BLaER1 (cell line): ENCODE measurements at regions not wholly inside any gene's neighbourhood (a gene's known extent, or its start where the extent isn't known, plus 50 kb on each side); places are given as distances from the start of the nearest gene placed in this dataset.
"Not testable (repeated sequence)": the region's sequence is repeated elsewhere in the genome, so short reads cannot be mapped to it uniquely, and the experiment has no call there.

ENCODE experiments used
- H3K27ac ChIP-seq: shearing (Covaris generic); formaldehyde crosslinking; 2 replicates; pipeline ENCODE4 v1.8.1; 2022
- H3K27me3 ChIP-seq: shearing (Covaris generic); formaldehyde crosslinking; 2 replicates; pipeline ENCODE4 v1.8.1; 2022
- H3K36me3 ChIP-seq: shearing (Covaris generic); formaldehyde crosslinking; 2 replicates; pipeline ENCODE4 v1.8.1; 2022
- H3K4me1 ChIP-seq: shearing (Covaris generic); formaldehyde crosslinking; 2 replicates; pipeline ENCODE4 v1.8.1; 2022
- H3K4me2 ChIP-seq: shearing (Covaris generic); formaldehyde crosslinking; 2 replicates; pipeline ENCODE4 v1.8.1; 2022
- H3K4me3 ChIP-seq: shearing (Covaris generic); formaldehyde crosslinking; 2 replicates; pipeline ENCODE4 v1.8.1; 2022
- H3K9ac ChIP-seq: shearing (Covaris generic); formaldehyde crosslinking; 2 replicates; pipeline ENCODE4 v1.8.1; 2022
- H3K9me3 ChIP-seq: shearing (Covaris generic); formaldehyde crosslinking; 2 replicates; pipeline ENCODE4 v1.8.1; 2022
- H4K20me1 ChIP-seq: shearing (Covaris generic); formaldehyde crosslinking; 2 replicates; pipeline ENCODE4 v1.8.1; 2022
- Cebpa-rat ChIP-seq: shearing (Covaris generic); IDR thresholded peaks from 2 replicates; pipeline ENCODE4 v1.8.1; 2022

DNA sequence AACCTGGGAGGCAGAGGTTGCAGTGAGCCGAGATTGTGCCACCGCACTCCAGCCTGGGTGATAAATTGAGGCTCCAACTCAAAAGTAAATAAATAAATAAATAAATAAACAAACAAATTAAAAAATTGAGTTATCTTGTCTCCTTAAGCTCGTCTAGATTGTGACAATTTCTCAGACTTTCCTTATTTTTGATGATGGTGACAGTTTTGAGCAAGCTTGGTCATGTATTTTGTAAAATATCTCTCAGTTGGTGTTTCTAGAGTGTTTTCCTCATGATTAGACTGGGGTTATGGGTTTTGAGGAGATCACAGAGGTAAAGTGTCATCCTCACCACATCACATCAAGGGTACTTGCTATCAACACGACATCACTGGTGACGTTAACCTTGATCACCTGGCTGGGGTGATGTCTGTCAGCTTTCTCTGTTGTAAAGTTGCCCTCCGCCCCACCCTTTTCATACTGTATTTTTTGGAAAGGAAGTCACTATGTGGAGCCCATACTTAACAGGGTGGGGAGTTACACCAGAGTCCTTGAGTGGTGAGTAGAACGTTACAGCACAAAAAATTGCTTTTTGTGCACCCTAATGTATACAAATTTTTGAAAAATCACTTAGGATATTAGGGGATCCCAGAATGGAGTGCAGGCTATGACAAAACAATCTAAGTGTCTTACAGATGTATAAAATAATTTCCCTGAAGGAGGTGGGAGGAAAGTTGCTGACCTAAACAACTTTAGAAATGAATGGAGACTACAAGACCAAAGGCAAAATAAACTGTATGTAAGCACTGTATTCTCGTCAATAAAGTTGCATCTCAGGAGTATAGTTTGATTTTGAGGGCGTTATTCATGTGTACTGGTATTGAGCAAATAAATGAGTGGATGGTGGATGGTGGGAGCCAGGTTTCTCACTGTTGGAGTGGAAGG is 116.4 kb upstream of the SGK1 start:
- no peak overlapping the region for H3K4me3 ChIP-seq
- no peaks in the 10 kb centered on the region for H3K27me3 ChIP-seq
- peaks cover 20% of the 10 kb centered on the region for H3K4me1 ChIP-seq
- H3K27ac ChIP-seq, result no peak overlapping the region
- no peak overlapping the region for H3K4me2 ChIP-seq
- H3K9ac ChIP-seq, result no peak overlapping the region
- H3K36me3 ChIP-seq, result no peaks in the 10 kb centered on the region
- TF ChIP-seq Cebpa-rat, result no peak
- H3K9me3 ChIP-seq, result no peaks in the 10 kb centered on the region
- no peaks in the 10 kb centered on the region for H4K20me1 ChIP-seq

- TF ChIP-seq Cebpa-rat, result no peak
- Histone ChIP-seq H3K27ac (no peak overlapping the region), H3K4me1 (peaks cover 12% of the 10 kb centered on the region), H3K4me3 (no peak overlapping the region), H3K27me3 (no peaks in the 10 kb centered on the region), H3K4me2 (no peak overlapping the region), H3K9me3 (no peaks in the 10 kb centered on the region), H3K36me3 (no peaks in the 10 kb centered on the region), H4K20me1 (no peaks in the 10 kb centered on the region), H3K9ac (no peak overlapping the region)
Observed at GRCh38 chr6:134432036-134432435, 114.1 kb upstream of the SGK1 start.

DNA sequence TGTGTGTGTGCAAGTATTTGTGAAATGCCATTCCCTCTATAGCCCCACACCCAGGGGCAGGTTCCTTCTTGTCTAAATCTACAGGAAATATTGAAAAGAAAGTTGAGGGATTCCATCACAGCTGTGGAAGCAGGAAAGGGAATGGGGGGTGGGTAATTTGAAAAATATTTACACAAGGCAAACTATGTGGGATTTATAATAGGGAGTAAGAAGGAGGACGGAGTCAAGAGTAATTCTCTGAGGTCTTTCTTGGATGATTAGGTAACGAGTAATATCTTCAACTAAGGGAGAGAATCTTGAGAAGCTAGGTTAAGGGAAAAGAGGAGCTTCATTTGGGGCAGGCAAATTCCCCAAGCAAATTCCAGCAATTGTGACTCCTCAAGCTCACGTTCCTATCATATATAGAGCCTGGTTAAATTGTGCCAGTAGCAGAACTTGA is 113.5 kb upstream of the SGK1 start:
- H3K36me3 ChIP-seq, result no peaks in the 10 kb centered on the region
- no peak overlapping the region for H3K4me3 ChIP-seq
- no peak overlapping the region for H3K9ac ChIP-seq
- H4K20me1 ChIP-seq, result no peaks in the 10 kb centered on the region
- no peaks in the 10 kb centered on the region for H3K9me3 ChIP-seq
- no peak for TF ChIP-seq Cebpa-rat
- H3K4me1 ChIP-seq, result peaks cover 10% of the 10 kb centered on the region
- no peak overlapping the region for H3K27ac ChIP-seq
- H3K4me2 ChIP-seq, result no peak overlapping the region
- H3K27me3 ChIP-seq, result no peaks in the 10 kb centered on the region

DNA sequence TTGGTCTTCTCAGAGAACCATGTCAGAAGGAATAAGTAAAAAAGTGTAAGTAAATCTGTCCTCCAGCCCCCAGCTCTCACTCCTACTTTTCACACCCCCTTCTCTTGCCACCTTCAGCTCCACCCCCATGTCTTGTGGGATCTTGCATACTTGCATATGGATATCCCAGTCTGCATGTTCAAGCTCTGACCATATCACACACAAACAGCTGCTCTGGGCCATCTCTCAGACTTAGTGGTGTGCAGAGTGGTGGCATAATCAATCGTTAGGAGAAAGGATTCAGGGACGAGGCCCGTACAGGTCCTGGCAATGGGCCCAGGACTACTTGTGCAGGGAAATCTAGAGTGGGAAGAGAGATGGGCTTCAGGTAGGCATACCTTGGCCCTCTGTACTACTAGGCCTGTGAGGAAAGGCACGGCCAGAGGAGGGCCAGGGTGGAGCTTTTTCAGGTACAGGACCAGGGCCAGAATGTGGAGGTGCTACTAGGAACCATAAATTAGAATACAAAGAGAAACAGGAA is 112.0 kb upstream of the SGK1 start:
- Histone ChIP-seq H3K27me3 (no peaks in the 10 kb centered on the region), H3K4me1 (peaks cover 19% of the 10 kb centered on the region), H3K9ac (no peak overlapping the region), H3K27ac (no peak overlapping the region), H4K20me1 (no peaks in the 10 kb centered on the region), H3K4me2 (no peak overlapping the region), H3K36me3 (no peaks in the 10 kb centered on the region), H3K4me3 (no peak overlapping the region), H3K9me3 (no peaks in the 10 kb centered on the region)
- TF ChIP-seq Cebpa-rat, result no peak

DNA sequence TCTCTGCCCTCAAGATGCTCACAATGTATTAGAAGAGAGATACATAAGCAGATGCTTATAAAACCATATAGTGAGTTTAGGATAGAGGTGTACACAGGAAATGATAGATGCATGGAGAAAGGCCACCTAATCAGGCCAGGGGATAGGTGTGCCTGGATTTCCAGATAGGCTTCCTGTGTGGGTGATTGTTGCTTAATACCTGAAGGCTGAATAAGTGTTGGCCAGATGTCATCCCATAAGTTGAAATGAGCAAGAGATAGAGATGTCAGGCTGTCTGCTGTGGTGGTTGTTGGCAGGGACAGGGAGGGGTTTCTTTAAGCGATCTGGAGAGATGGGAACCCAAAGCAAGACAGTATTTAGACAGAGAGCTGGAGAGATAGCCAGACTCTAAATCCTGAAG is 109.8 kb upstream of the SGK1 start:
- Histone ChIP-seq H3K36me3 (no peaks in the 10 kb centered on the region), H3K4me2 (no peak overlapping the region), H3K4me3 (no peak overlapping the region), H3K27ac (no peak overlapping the region), H3K9ac (no peak overlapping the region), H3K4me1 (peaks cover 35% of the 10 kb centered on the region), H3K9me3 (no peaks in the 10 kb centered on the region), H4K20me1 (no peaks in the 10 kb centered on the region), H3K27me3 (no peaks in the 10 kb centered on the region)
- no peak for TF ChIP-seq Cebpa-rat

- H3K27ac ChIP-seq, result no peak overlapping the region
- peaks cover 35% of the 10 kb centered on the region for H3K4me1 ChIP-seq
- H3K9me3 ChIP-seq, result no peaks in the 10 kb centered on the region
- H3K4me3 ChIP-seq, result no peak overlapping the region
- no peaks in the 10 kb centered on the region for H3K36me3 ChIP-seq
- TF ChIP-seq Cebpa-rat, result no peak
- H4K20me1 ChIP-seq, result no peaks in the 10 kb centered on the region
- H3K4me2 ChIP-seq, result peak overlapping the region; percentile 53; the same call in 1 of the 2 replicates
- H3K27me3 ChIP-seq, result no peaks in the 10 kb centered on the region
- H3K9ac ChIP-seq, result no peak overlapping the region
Observed at GRCh38 chr6:134426623-134427022, 108.7 kb upstream of the SGK1 start.

DNA sequence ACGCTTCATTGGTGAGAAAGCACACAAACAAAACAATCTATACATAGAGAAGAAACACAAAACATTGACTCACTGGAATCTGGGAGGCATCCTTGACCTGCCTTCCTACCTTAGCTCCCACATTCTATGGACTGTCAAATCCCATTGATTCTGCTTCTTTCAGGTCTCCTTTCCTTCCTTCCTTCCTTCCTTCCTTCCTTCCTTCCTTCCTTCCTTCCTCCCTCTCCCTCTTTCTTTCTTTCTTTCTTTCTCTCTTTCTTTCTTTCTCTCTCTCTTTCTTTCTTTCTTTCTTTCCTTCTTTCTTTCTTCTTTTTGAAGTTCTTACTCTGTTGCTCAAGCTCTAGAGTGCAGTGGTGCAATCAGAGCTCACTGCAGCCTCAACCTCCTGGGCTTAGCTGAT is 108.0 kb upstream of the SGK1 start:
- H3K27ac ChIP-seq, result peak overlapping the region; percentile 0; the same call in 1 of the 2 replicates

GRCh38 chr6:134425513-134425912 is 107.6 kb upstream of the SGK1 start:
- TF ChIP-seq Cebpa-rat, result no peak
- H3K27ac ChIP-seq, result peak overlapping the region; percentile 0; the same call in 1 of the 2 replicates
- H3K36me3 ChIP-seq, result no peaks in the 10 kb centered on the region
- peaks cover 35% of the 10 kb centered on the region for H3K4me1 ChIP-seq
- no peaks in the 10 kb centered on the region for H4K20me1 ChIP-seq
- H3K4me3 ChIP-seq, result no peak overlapping the region
- no peaks in the 10 kb centered on the region for H3K9me3 ChIP-seq
- H3K9ac ChIP-seq, result no peak overlapping the region
- no peaks in the 10 kb centered on the region for H3K27me3 ChIP-seq
- H3K4me2 ChIP-seq, result peak overlapping the region; percentile 53

More for the DNA sequence above, 108.0 kb upstream of the SGK1 start:
- not testable (repeated sequence) for H3K9me3 ChIP-seq, H3K27me3 ChIP-seq, H3K4me3 ChIP-seq, H3K36me3 ChIP-seq, H3K9ac ChIP-seq, H4K20me1 ChIP-seq
- Histone ChIP-seq H3K4me2 (peak overlapping the region; percentile 53), H3K4me1 (peaks cover 35% of the 10 kb centered on the region)

- no peak for TF ChIP-seq Cebpa-rat
- Histone ChIP-seq H3K4me3 (no peak overlapping the region), H3K4me2 (peak overlapping the region; percentile 53), H4K20me1 (no peaks in the 10 kb centered on the region), H3K9ac (no peak overlapping the region), H3K27me3 (no peaks in the 10 kb centered on the region), H3K27ac (no peak overlapping the region), H3K36me3 (no peaks in the 10 kb centered on the region), H3K4me1 (peaks cover 35% of the 10 kb centered on the region), H3K9me3 (no peaks in the 10 kb centered on the region)
Observed at GRCh38 chr6:134424798-134425170, 106.9 kb upstream of the SGK1 start.

GRCh38 chr6:134424165-134424797 is 106.4 kb upstream of the SGK1 start:
- H3K9me3 ChIP-seq, result no peaks in the 10 kb centered on the region

More at GRCh38 chr6:134424165-134424797, 106.4 kb upstream of the SGK1 start:
- no peaks in the 10 kb centered on the region for H3K36me3 ChIP-seq
- peaks cover 35% of the 10 kb centered on the region for H3K4me1 ChIP-seq
- H3K9ac ChIP-seq, result no peak overlapping the region
- no peak overlapping the region for H3K27ac ChIP-seq
- H4K20me1 ChIP-seq, result no peaks in the 10 kb centered on the region
- no peak overlapping the region for H3K4me3 ChIP-seq
- peak overlapping the region; percentile 53; the same call in 1 of the 2 replicates for H3K4me2 ChIP-seq
- no peak for TF ChIP-seq Cebpa-rat
- no peaks in the 10 kb centered on the region for H3K27me3 ChIP-seq
